ENCODE measurements at regions not wholly inside any gene's neighbourhood (a gene's known extent, or its start where the extent isn't known, plus 50 kb on each side); places are given as distances from the start of the nearest gene placed in this dataset.

DNA sequence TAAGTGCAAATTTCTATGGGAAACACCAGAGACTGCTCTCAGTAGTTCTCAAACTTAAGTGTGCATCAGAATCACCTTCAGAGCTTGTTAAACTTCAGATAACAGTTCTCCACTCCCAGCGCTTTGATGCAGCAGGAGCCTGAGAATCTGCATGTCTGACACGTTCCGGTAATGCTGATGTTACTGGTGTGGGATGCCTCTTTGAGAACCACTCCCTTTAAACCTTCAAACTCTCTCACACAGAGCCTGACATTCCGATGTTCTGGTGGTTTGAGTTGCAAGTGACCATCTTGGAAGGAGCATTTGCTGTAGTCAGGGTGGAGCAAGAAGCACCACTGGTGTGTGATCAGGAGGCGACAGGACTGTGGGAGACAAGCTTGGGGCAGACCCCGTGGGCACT, 57.9 kb downstream of the OTOR start:
- Mint-ChIP-seq H3K4me1 (peaks cover 11 to 15% of the 10 kb centered on the region in 2 experiments), H3K9me3 (no peaks in the 10 kb centered on the region; a peak in 1 of 5 replicates), H3K36me3 (ENCODE audit: insufficient read depth in 1 of 3, low read depth in 3 of 3) (no peaks in the 10 kb centered on the region), H3K27me3 (ENCODE audit: low read depth) (no peaks in the 10 kb centered on the region; the same call in 1 of the 2 replicates), H3K4me3 (no peak overlapping the region), H3K27ac (peak overlapping the region in 1 of 3 experiments; percentile 60; a peak in 1 of 7 replicates)
- Histone ChIP-seq H3K14ac (ENCODE audit: insufficient read depth, low read length) (no peak overlapping the region), H3K18ac (ENCODE audit: insufficient read length, low read depth, low read length) (no peak overlapping the region), H2AFZ (ENCODE audit: low read length) (no peak overlapping the region), H3K79me1 (ENCODE audit: insufficient read depth, low read depth, low read length, poor library complexity, severe bottlenecking) (no peaks in the 10 kb centered on the region), H3K4me1 (ENCODE audit: insufficient read depth, low read length) (peaks cover 2% of the 10 kb centered on the region; the same call in 1 of the 2 replicates), H2BK15ac (ENCODE audit: low read depth, low read length) (no peak overlapping the region), H2BK5ac (ENCODE audit: insufficient read length, low read length) (no peak overlapping the region), H3K4ac (ENCODE audit: low read depth, low read length) (no peak overlapping the region), H3K27me3 (ENCODE audit: insufficient read depth, low read length) (no peaks in the 10 kb centered on the region), H4K20me1 (ENCODE audit: control insufficient read depth, insufficient read depth, insufficient read length) (no peaks in the 10 kb centered on the region), H3K23me2 (ENCODE audit: insufficient read length, low read depth, low read length, poor library complexity, severe bottlenecking) (no peaks in the 10 kb centered on the region), H4K5ac (ENCODE audit: insufficient read length, low read depth, low read length) (no peak overlapping the region), H3K9me3 (ENCODE audit: control insufficient read depth, low read depth, low read length) (no peaks in the 10 kb centered on the region), H3K23ac (ENCODE audit: insufficient read length, low read depth, low read length) (no peak overlapping the region), H3K9ac (ENCODE audit: extremely low read depth, insufficient read length, low read length) (no peak overlapping the region), H2BK120ac (ENCODE audit: low read depth, low read length, poor library complexity, severe bottlenecking) (no peak overlapping the region), H3K56ac (ENCODE audit: insufficient read length, low read depth, low read length) (no peak overlapping the region), H2AK5ac (ENCODE audit: insufficient read length, low read length) (no peak overlapping the region), H2BK20ac (ENCODE audit: low read depth, low read length, poor library complexity, severe bottlenecking) (no peak overlapping the region), H3T11ph (ENCODE audit: low read length) (no peak overlapping the region), H4K91ac (ENCODE audit: insufficient read length, low read depth, low read length) (no peak overlapping the region), H3K27ac (ENCODE audit: insufficient read length, low read depth, low read length) (no peak overlapping the region), H3K79me2 (ENCODE audit: insufficient read depth, low read length) (no peaks in the 10 kb centered on the region), H3K4me2 (ENCODE audit: insufficient read depth, insufficient read length, low read length) (no peak overlapping the region), H4K8ac (replicated peaks; ENCODE audit: insufficient read length, low read depth, low read length) (no peak overlapping the region), H2BK12ac (ENCODE audit: insufficient read length, low read depth, low read length) (no peak overlapping the region)
- no CpG with 5 or more reads among the region's 6 CpGs for WGBS (ENCODE audit: extremely low coverage, insufficient read length, low lambda C conversion rate)
- TF ChIP-seq, protein P1, sequence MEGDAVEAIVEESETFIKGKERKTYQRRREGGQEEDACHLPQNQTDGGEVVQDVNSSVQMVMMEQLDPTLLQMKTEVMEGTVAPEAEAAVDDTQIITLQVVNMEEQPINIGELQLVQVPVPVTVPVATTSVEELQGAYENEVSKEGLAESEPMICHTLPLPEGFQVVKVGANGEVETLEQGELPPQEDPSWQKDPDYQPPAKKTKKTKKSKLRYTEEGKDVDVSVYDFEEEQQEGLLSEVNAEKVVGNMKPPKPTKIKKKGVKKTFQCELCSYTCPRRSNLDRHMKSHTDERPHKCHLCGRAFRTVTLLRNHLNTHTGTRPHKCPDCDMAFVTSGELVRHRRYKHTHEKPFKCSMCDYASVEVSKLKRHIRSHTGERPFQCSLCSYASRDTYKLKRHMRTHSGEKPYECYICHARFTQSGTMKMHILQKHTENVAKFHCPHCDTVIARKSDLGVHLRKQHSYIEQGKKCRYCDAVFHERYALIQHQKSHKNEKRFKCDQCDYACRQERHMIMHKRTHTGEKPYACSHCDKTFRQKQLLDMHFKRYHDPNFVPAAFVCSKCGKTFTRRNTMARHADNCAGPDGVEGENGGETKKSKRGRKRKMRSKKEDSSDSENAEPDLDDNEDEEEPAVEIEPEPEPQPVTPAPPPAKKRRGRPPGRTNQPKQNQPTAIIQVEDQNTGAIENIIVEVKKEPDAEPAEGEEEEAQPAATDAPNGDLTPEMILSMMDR (conservative IDR thresholded peaks at IDR 0.05), result no peak
- DNase-seq, result no peak

Measured in H9 (cell line).